Ovary (tissue), 7 donors: ENCODE measurements at regions not wholly inside any gene's neighbourhood (a gene's known extent, or its start where the extent isn't known, plus 50 kb on each side); places are given as distances from the start of the nearest gene placed in this dataset.

Experiments
- DNase-seq, 5 donors: peaks; one replicate each; pipeline ENCODE4 v3.0.0-alpha.2; 2019 to 2020
- H3K27ac ChIP-seq, 2 donors: fragments of 200-600 bp; one replicate each; pipeline versions ENCODE4 v1.5.1 to v1.8.0; 2019 to 2022
- H3K27me3 ChIP-seq: fragments of 200-600 bp; one replicate; pipeline ENCODE4 v1.8.0; 2022
- H3K36me3 ChIP-seq: fragments of 200-600 bp; sonication (generic); one replicate; pipeline ENCODE4 v1.5.1; 2019
- H3K4me1 ChIP-seq: one replicate; pipeline ENCODE4 v1.8.1; 2013; ENCODE audit warnings: mild to moderate bottlenecking, moderate library complexity; ENCODE audit not compliant: insufficient read depth
- H3K4me3 ChIP-seq: fragments of 200-600 bp; sonication (generic); one replicate; pipeline ENCODE4 v1.5.1; 2017
- H3K9me3 ChIP-seq, 2 donors: fragments of 200-600 bp in 1 of 2; sonication (generic) in 1 of 2; one replicate each; pipeline versions ENCODE4 v1.5.1 to v1.8.1; 2013 to 2019; ENCODE audit warnings: mild to moderate bottlenecking in 1 of 2, moderate library complexity in 1 of 2
- CTCF ChIP-seq, 3 donors: fragments of 450-650 bp in 2 of 3; fragments of 200-600 bp in 1 of 3; IDR thresholded peaks; one replicate each; pipeline versions ENCODE4 v1.5.1 to v1.8.0; 2016 to 2022; ENCODE audit warnings: antibody characterized with exemption in 3 of 3, mild to moderate bottlenecking in 1 of 3
- EP300 ChIP-seq: sonication (generic); formaldehyde crosslinking; IDR thresholded peaks from one replicate; pipeline ENCODE4 v1.6.1; 2017; ENCODE audit warnings: antibody characterized with exemption
- POLR2A ChIP-seq: fragments of 450-650 bp; IDR thresholded peaks from one replicate; pipeline ENCODE4 v1.6.1; 2017; ENCODE audit warnings: antibody characterized with exemption, mild to moderate bottlenecking, moderate library complexity
- WGBS, 3 donors: extraction: QIAGEN DNeasy Blood & Tissue Kit in 1 of 3; methylation state at CpG; one replicate each; pipeline versions ENCODE4 v1.1.5 to v1.1.7; 2013 to 2017; 5-methylcytosine and 5-hydroxymethylcytosine counted together
- intact Hi-C, 4 donors: fragments of 100-400 bp; cut with DNase I; formaldehyde crosslinking; loops; one replicate each; pipeline versions ENCODE4 v1.11.0 to v1.15.1; 2022 to 2023
- donor health status: DM: no; HTN: no; CAD: no; lungs with moderate emphysema.
- donor health status: DM: no; HTN: no; CAD: no.
- donor health status: Bipolar disorder and iron deficiency.
- donor health status: DM: no; HTN: no; CAD: no.
- donor health status: DM: yes; HTN: yes; CAD: no.

GRCh38 chr5:155935723-155936122 lies 391.2 kb upstream of the SGCD start:
- TF ChIP-seq POLR2A (no peak), EP300 (no peak), CTCF (IDR thresholded peaks at IDR 0.05) (no peak)

DNA sequence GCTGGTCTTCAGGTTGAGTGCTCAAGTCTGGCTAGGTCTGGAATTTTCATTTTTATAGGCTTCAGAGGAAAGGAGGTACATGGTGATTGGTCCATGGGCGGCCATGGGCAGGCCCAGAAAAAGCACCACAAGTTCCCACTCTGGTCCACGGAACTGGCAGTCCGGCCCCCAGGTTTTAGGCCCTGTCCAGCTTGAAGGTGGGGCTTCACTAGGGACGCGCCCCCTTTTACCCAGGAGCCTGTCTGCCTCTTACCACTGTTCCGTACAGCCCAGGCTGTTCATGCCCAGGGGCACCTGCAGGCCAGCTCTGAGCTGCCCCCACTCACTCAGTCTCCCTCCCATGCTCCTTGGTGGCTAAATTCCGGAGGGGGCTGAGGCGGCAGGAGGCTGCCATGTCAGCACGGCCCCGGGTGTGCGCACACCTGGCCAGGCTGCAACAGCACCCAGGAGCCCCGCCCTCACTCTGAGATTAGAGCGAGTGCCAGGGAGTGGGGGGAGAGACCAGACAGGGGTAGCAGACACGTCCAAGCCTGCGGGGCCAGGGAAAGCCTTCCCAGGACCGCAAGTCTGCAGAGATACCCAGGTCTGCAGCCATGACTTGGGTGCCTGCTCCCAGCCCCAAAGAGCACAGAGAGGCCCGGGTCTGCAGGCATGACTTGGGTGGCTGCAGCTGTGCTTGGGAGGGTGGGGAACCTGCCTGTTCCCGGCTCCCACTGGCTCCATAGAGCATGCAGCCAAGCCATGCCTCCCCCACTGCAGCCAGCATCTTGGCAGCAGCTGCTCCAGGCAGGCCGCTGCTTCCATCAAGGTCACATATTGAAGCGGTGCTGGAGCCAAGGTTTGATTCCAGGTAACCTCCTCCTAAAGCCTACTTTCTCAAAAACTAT lies 390.2 kb upstream of the SGCD start:
- Histone ChIP-seq H3K4me3 (no peak overlapping the region), H3K4me1 (peaks cover 7% of the 10 kb centered on the region), H3K36me3 (no peaks in the 10 kb centered on the region), H3K27ac (no peak overlapping the region), H3K9me3 (no peaks in the 10 kb centered on the region), H3K27me3 (no peaks in the 10 kb centered on the region)
- peak in 4 of 5 donors; percentile 18 to 61 (median 30) for DNase-seq
- intact Hi-C loops = no loop called here
- TF ChIP-seq CTCF (IDR thresholded peaks at IDR 0.05) = no peak
- no peak for TF ChIP-seq EP300
- no peak for TF ChIP-seq POLR2A
- 35 to 51% (median 39%) methylated on average over 18 to 20 of the region's 20 CpGs for WGBS, 3 donors

More at GRCh38 chr5:155935723-155936122, 391.2 kb upstream of the SGCD start:
- H3K27ac ChIP-seq = no peak overlapping the region
- H3K4me1 ChIP-seq = peaks cover 7% of the 10 kb centered on the region
- no peaks in the 10 kb centered on the region for H3K9me3 ChIP-seq
- no peak for DNase-seq
- 87 to 95% (median 90%) methylated on average over 6 of the region's 6 CpGs for WGBS, 3 donors
- no peaks in the 10 kb centered on the region for H3K36me3 ChIP-seq
- no peak overlapping the region for H3K4me3 ChIP-seq
- intact Hi-C loops = no loop called here
- no peaks in the 10 kb centered on the region for H3K27me3 ChIP-seq

- WGBS, 3 donors = 85 to 96% (median 90%) methylated on average over 2 of the region's 2 CpGs
- Histone ChIP-seq H3K36me3 (no peaks in the 10 kb centered on the region), H3K9me3 (no peaks in the 10 kb centered on the region), H3K27me3 (no peaks in the 10 kb centered on the region), H3K4me1 (peaks cover 7% of the 10 kb centered on the region), H3K4me3 (no peak overlapping the region), H3K27ac (no peak overlapping the region)
- DNase-seq = no peak
- intact Hi-C loops = no loop called here
- no peak for TF ChIP-seq CTCF (IDR thresholded peaks at IDR 0.05)
- TF ChIP-seq POLR2A = no peak
- no peak for TF ChIP-seq EP300
Measured at GRCh38 chr5:155938051-155938450, 388.9 kb upstream of the SGCD start.

DNA sequence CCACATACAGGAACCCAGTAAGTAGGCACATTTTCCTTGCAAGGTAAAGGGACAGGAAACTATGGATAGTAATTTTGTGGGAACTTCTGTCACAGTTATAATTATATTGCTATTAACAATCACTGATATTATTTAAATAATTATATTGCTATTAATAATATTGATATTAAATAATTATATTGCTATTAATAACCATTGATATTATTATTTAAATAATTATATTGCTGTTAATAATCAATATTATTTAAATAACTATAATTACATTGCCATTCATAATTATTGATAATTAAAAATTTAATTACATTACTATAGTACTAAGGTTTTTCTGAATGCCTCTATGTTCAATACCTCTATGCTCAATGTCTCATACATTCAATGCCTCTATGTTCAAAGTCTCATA lies 385.6 kb upstream of the SGCD start:
- H3K27ac ChIP-seq = no peak overlapping the region
- no peak overlapping the region for H3K4me3 ChIP-seq
- no peak for DNase-seq
- no peaks in the 10 kb centered on the region for H3K9me3 ChIP-seq
- TF ChIP-seq CTCF (IDR thresholded peaks at IDR 0.05) (no peak), EP300 (no peak), POLR2A (no peak)
- H3K4me1 ChIP-seq = peaks cover 7% of the 10 kb centered on the region
- H3K27me3 ChIP-seq = no peaks in the 10 kb centered on the region
- intact Hi-C loops = loop anchor here in 1 of 4 donors (10.0 kb wide), 1 partner anchor 883 kb away; no protein-coding TSS in a partner anchor
- H3K36me3 ChIP-seq = no peaks in the 10 kb centered on the region
